GM18858 (cell line): ENCODE measurements at regions not wholly inside any gene's neighbourhood (a gene's known extent, or its start where the extent isn't known, plus 50 kb on each side); places are given as distances from the start of the nearest gene placed in this dataset.

Experiments used
- ATAC-seq: cut with Tn5 transposase; IDR thresholded peaks from one replicate; pipeline ENCODE4 v1.9.1; 2021; ENCODE audit not compliant: unreplicated experiment

DNA sequence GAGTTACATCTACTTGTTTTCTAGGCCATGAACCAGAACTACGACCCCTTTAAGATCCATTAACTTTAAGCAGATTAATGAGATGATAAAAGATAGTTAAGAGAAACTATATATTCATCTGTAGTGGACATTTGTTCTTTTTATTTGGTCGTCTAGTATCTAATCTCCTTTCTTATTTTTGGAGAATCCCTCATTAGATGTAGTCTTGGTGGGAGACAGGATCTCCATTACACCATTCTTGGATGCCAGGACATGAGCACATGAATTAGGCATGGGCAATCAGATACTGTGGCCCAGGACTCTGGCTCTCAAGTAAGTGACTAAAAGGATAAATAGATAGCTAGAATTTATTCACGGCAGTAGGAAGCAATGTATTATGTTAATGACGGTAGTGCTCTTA is 245.0 kb downstream of the ATP23 start:
- no peak for ATAC-seq

DNA sequence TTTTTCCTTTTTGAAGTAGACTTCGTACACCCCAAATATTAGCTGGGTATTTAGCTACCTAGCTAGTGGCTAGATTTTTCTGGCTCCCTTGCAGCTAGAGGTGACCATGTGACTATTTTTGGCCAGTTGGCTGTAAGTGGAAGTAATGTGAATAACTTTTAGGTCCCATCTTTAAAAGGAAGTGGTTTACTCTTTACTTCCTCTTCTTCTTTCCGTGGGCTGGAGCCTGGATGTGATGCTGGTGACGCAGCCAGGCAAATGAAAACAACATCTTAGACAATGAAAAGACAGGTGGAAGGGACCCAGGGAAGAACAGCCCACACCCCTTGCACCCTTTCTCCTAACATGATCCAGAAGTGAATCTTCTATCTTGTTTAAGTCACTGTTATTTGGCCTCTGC is 245.5 kb downstream of the ATP23 start:
- ATAC-seq = no peak

GRCh38 chr12:58189030-58189429 is 247.7 kb downstream of the ATP23 start:
- ATAC-seq = no peak

GRCh38 chr12:58189893-58190292 is 248.5 kb downstream of the ATP23 start:
- no peak for ATAC-seq

GRCh38 chr12:58190618-58191017 is 249.3 kb downstream of the ATP23 start:
- no peak for ATAC-seq

GRCh38 chr12:58196971-58197370 is 255.6 kb downstream of the ATP23 start:
- no peak for ATAC-seq

DNA sequence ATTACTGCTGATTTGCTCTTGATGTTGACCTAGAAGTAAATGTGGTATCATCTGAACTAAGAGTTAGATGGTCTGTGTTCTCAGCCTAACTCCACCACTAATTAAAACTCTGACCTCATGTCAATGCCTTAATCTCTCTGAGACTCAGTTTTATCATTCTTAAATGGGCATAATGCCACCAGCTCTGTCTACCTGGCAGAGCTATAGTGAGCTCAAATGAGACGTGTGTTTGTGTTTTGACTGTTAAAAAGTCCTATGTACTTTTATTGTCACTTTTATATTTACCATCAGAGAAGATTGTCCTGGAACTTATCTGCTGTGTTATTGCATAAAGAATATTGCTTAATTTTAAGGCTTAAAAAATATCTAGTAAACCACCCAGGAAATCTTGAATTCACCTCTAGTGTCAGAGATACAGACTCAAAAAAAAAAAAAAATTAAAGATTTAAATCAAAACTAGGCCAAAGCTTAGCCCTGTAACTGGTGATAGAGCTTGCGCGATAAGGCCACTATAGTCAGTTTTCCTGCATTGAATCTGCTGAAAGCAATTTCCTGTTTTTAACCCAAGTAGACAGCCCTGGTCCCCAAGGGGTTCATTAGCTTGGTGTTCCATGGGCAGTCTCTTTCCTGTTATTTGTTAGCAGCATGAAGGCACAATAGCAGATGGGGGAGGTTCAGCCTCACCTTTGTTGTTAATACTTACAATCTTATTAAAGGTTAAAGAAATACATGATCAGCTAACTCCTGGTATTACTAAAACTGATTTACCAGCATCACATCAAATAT is 261.8 kb downstream of the ATP23 start:
- no peak for ATAC-seq

GRCh38 chr12:58204071-58204470 is 262.7 kb downstream of the ATP23 start:
- ATAC-seq = no peak

DNA sequence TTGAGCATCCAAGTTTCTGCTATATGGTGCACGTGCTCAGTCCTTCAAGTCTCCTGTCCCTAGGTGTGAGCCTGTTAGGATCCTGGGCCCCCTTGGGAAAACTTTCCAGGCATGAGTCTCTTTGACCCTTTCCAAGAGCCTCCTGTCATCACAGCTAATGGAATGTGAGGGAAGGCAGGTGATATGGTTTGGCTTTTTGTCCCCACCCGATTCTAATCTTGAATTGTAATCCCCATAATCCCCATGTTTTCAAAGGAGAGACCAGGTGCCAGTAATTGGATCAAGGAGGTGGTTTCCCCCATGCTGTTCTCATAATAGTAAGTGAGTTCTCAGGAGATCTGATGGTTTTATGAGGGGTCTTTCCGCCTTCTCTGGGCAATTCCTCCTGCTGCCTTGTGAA is 265.5 kb downstream of the ATP23 start:
- no peak for ATAC-seq

- no peak for ATAC-seq
These were observed 269.8 kb downstream of the ATP23 start for GRCh38 chr12:58211211-58211610.

- ATAC-seq = no peak
These were observed 275.8 kb downstream of the ATP23 start for GRCh38 chr12:58217130-58217529.

DNA sequence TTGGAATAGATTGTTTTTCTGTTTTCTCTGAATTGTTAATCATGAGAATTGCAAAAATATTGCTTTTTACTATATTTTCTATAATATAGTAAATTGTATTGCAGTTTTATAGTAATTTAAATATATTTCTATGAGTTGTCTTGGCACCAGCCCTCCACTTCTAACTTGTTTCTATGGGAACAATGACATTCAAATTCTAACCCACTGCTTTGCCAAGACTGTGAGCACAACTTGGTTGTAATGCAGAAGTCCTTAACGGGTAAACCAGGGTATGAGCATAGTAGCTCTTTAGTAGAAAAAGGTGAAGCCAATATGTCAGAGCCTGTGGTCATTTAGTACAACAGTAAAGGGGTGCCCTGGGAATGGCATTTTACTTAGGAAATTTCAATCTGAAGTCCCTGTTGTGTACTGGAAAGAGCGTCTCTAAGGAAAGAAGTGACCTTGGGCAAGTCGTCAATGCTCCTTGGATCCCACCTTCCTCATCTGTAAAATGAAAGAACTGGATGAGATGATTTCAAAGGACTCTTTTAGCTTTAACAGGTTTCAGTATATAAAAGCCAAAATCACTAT is 283.3 kb downstream of the ATP23 start:
- no peak for ATAC-seq

DNA sequence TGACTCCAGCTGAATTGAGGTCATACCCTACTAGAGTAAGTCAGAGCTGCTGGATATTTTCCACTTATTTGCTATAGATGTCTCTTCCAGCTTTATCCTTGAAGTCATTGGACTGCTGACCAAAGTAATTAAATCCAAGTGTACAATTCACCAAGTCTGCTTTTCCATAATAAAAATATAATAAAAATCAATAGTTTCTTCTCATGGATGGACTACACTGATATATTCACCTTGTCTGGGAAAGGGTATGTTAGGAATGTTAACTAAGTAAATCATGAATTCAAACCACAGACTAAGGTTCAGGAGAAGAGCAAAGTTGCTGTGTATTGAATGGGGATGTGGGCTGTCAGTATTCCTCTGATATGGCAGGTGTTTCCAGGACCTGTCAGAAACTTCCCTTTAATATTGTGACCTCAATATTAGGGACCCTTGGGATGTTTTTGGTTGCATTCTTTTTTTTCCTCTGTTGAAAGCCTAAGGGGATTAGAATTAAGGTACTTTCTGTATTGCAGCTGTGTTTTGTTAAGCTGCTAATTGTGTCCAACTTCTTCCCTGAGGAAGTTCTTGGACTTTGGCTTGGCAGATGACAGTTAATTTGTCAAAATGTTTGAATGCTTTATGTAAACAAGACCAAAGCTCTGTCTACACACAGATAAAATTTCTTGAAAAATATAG is 284.0 kb downstream of the ATP23 start:
- ATAC-seq = no peak

DNA sequence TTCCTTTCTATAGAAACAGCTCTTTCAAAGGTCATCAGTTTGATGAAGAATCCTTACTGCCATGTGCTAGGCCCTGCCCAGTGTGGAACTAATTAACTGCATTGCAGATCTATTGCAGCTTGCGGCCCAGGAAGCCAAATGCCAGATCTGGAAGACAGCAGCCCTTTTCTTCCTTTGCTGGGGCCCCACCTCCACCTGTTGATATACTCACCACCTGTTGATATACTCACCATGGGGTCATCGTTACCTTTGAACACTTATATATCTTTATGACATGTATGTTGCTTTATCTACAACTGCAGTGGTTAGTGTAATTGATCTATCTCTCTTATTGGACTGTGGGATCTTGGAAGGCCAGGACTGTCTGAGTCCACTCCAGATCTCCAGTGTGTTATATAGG is 292.5 kb downstream of the ATP23 start:
- ATAC-seq = no peak

DNA sequence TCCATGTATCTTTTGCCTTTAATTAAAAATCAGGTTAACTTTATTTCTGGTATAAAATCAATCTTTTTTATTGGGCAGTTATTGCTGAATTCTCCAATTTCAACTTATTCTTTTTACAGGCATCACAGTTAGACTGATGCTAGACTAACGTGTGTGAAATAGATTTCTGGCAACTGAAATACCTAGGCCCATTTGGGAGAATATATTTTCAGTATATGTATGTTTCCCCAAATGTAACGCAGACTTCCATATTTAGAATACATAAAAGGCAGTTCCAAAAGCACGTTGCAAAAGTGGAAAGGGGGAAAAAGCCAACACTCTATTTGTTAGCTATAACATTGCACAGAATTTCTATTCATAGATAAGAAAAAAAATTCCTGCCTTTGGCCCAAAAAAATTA is 297.0 kb downstream of the ATP23 start:
- ATAC-seq = no peak

DNA sequence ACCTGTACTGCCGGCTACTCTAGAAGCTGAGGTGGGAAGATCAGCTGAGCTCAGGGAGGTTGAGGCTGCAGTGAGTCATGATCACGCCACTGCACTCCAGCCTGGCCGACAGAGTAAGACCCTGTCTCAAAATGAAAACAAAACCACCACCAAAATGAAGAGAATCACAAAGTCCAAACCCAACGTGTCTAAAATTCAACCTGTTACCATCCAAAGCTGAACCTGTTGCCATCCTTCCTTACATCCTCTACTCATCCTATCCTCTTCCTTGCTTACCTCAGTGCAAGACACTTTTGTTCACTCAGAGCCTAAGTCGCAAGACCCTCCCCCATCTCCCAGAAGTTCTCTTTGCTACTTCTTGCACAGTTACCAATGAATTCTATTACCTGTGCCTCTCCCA is 299.7 kb downstream of the ATP23 start:
- no peak for ATAC-seq

GRCh38 chr12:58242796-58243630 is 301.6 kb downstream of the ATP23 start:
- ATAC-seq = no peak

- ATAC-seq = no peak
These were observed 306.3 kb downstream of the ATP23 start for GRCh38 chr12:58247633-58248032.

GRCh38 chr12:58248599-58248998 is 307.2 kb downstream of the ATP23 start:
- no peak for ATAC-seq

GRCh38 chr12:58249610-58250009 is 308.2 kb downstream of the ATP23 start:
- no peak for ATAC-seq

GRCh38 chr12:58250077-58250476 is 308.7 kb downstream of the ATP23 start:
- ATAC-seq = no peak
